Upper lobe of left lung (tissue), 4 donors: ENCODE measurements at regions not wholly inside any gene's neighbourhood (a gene's known extent, or its start where the extent isn't known, plus 50 kb on each side); places are given as distances from the start of the nearest gene placed in this dataset.

Experiments used
- CTCF ChIP-seq, 6 experiments: fragments of 450-650 bp in 4 of 6; fragments of 200-600 bp in 2 of 6; sonication (generic) in 2 of 6; IDR thresholded peaks; one replicate each; pipeline ENCODE4 v1.5.1; 2016 to 2019; ENCODE audit warnings: antibody characterized with exemption in 6 of 6
- EP300 ChIP-seq, 4 donors: sonication (generic); formaldehyde crosslinking; IDR thresholded peaks; one replicate each; pipeline ENCODE4 v1.5.1; 2017; ENCODE audit warnings: antibody characterized with exemption in 4 of 4, control low read depth in 2 of 4
- POLR2A ChIP-seq, 4 donors: fragments of 450-650 bp; IDR thresholded peaks; one replicate each; pipeline ENCODE4 v1.5.1; 2016 to 2017; ENCODE audit warnings: antibody characterized with exemption in 4 of 4, mild to moderate bottlenecking in 2 of 4
- POLR2AphosphoS5 ChIP-seq, 2 donors: sonication (generic); formaldehyde crosslinking; IDR thresholded peaks; one replicate each; pipeline ENCODE4 v1.5.1; 2017; ENCODE audit warnings: antibody characterized with exemption in 2 of 2

- TF ChIP-seq CTCF (IDR thresholded peaks at IDR 0.05) (no peak), POLR2A (IDR thresholded peaks at IDR 0.05) (no peak), POLR2AphosphoS5 (IDR thresholded peaks at IDR 0.05) (no peak), EP300 (IDR thresholded peaks at IDR 0.05) (no peak)
Measured at GRCh38 chr6:148240861-148241477, 101.7 kb upstream of the SASH1 start.
